HG03342 (cell line): ENCODE measurements at regions not wholly inside any gene's neighbourhood (a gene's known extent, or its start where the extent isn't known, plus 50 kb on each side); places are given as distances from the start of the nearest gene placed in this dataset.
"Not testable (repeated sequence)": the region's sequence is repeated elsewhere in the genome, so short reads cannot be mapped to it uniquely, and the experiment has no call there.

ENCODE experiments used
- ATAC-seq: cut with Tn5 transposase; IDR thresholded peaks from one replicate; pipeline ENCODE4 v1.9.1; 2021; ENCODE audit warnings: mild to moderate bottlenecking, moderate library complexity; ENCODE audit not compliant: unreplicated experiment

DNA sequence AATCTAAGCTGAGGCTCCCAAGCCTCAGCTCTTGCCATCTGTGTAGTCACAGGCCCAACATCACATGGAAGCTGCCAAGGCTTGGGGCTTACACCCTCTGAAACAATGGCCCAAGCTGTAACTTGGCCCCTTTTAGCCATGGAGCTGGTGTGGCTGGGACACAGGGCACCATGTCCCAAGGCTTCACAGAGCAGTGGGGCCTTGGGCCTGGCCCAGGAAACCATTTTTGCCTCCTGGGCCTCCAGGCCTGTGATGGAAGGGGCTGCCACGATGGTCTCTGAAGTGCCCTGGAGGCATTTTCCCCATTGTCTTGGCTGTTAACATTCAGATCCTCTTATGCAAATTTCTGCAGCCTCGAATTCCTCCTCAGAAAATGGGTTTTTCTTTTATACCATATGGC, 952.3 kb upstream of the GOT2 start:
- ATAC-seq, result no peak

DNA sequence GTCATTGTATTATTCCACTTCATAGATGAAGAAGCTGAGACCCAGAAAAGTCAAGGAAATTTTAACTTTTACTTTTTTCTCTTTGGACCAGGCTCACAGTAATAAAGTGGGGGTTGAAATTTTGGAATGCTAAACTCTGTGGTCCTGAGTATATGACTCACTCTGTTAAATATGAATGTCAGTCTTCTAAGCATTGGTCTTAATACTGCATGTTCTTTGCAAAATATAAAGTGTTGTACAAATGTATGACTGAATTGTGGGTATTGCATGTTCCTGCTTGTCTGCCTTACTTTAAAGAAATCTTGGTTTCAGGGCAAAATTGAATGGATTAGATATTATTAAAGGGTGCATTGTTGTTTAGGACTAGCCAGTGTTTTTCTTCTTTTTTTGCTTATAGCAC, 950.8 kb upstream of the GOT2 start:
- no peak for ATAC-seq

DNA sequence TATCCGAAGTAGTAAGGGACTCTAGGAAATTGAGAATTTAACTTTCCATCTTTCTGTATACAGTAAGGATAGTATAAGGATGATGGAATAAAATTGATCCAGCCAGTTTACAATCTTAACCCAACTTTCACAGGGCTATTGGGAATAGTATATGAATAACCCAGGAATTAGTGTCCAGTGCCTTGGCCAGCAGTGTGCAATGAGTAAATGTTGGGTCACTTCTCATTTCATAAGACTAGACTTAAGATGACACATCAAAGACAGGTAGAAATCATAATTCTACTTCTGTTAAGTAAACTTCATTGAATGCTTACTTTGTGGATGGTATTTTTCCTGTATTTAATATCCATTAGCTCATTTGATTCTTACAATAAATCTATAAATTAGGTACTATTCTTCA, 949.6 kb upstream of the GOT2 start:
- ATAC-seq, result no peak

DNA sequence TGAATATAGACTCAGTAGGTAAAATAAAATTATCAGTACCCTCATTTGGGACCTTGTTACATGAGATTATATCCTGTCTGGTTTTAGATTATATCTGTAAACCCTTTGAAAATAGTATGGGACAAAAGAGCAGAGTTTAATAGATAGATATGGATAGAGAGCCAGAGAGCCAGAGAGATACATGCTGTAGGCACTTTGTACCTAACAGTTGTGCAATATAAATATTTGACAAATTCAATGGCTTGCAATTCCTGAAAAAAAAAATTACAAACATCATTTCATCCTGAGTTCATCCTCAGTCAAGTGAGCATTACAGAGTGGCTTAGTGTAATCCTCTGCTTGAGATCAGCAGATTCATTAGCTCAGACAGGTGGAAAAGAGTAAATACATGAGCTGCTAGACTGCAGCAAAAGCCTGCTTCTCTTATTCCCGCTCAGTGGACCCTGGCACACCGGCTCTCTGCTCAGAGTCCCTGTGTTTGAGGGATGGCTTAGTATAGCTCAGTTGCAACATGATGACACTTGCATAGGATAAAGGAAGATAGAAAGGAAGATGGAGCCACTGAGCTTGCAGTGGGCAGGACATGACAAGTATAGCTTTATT, 931.6 kb upstream of the GOT2 start:
- no peak for ATAC-seq

DNA sequence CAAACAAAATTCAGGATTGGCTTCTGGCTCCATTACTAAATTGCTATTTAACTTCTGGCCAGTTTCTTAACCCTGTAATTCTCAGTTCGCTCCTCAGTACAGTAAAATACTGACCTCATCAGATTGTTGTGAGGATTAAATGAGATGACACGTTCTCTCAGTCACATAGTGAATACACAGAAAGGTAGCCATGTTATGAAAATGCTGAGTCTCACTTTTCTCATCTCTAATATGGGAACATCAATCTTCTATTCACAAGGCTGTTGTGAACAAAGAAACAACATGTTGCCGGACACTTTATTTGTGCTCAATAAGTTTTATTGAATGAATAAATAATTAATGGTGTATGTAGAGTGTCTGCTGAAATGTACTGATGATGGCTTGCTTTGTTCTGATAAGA, 924.5 kb upstream of the GOT2 start:
- no peak for ATAC-seq

DNA sequence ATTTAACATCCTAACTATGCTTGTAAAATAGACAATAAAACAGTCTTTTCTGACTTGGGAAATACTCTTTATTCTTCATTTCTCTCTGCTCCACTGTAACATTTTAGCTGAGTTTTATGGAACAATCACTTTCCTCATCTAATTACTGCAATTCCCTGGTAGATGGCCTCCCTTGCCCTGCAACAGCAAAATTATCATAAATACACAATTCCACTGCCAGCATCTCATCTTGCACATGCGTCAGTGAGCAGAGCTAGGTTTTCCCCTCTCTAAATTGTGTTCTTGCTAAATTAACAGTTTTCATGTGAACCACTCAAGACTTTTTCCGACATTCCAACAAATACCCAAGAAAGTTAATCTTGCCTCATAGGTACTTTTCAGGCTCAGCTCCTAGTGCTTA, 920.9 kb upstream of the GOT2 start:
- ATAC-seq, result no peak

DNA sequence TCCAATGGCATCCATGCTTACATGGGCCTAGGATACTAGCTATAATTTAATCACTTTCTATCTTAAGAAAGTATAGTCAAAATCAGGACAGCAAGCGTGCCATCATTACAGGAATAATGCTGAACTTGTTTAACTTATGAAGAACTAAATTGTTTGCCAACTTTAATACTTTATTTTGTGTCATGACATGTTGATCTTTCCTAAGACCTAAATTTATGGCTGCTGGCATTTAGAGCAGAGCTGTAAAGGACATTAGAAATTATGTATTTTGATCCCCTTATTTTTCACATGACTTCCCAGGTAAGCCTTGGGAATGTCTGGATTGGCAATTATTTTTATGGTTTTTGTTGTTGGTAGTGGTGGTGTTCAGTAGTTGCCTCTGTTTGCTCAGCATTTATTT, 920.3 kb upstream of the GOT2 start:
- no peak for ATAC-seq

DNA sequence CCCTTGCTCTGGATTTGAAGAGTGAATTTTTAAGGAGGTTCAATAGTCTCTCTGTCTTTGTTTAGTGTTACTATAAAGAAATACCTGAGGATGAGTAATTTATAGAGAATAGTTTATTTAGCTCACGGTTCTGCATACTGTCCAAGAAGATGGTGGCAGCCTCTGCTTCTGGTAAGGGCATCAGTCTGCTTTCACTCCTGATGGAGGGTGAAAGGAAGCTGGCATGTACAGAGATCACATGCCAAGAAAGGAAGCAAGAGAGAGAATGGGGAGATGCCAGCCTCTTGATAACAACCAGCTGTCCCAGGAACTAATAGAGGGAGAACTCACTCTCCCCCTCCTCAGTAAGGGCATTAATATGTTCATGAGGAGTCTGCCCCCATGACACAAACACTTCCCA, 917.5 kb upstream of the GOT2 start:
- ATAC-seq, result no peak

DNA sequence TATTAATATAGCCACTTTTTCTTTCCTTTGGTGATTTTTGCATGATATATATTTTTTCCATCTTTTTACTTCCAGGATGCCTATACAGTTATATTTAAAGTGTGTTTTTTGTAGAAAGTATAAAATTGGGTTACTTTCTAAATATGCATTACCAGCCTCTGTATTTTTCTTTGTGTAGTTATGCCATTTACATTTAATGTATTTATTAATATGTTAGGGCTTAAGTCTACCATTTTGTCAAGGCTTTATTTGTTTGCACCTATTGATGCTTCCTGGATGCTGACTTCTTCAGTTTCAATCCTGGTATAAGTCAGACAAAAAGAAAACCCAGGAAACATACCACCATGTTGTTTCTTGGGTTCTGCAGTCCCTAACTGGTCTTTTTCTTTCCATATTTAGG, 911.1 kb upstream of the GOT2 start:
- ATAC-seq, result no peak

DNA sequence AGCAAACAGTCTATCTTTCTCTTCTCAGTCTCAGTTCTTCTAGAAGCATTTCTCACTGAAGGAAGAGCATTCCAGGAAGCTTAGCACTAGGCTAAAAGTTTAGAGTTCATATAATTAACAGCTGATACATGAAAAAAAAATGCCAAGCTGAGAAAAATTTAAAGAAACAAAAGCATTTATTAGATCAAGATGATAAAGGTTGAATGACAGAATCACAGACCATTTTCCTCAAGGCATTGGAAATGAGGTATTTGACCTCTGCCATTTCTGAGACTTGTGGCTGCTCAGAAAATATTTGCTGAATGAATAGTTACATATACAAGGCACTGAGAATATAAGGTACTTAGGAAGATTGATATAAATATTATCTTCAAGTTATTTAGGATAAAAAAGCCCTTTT, 901.6 kb upstream of the GOT2 start:
- ATAC-seq, result no peak

DNA sequence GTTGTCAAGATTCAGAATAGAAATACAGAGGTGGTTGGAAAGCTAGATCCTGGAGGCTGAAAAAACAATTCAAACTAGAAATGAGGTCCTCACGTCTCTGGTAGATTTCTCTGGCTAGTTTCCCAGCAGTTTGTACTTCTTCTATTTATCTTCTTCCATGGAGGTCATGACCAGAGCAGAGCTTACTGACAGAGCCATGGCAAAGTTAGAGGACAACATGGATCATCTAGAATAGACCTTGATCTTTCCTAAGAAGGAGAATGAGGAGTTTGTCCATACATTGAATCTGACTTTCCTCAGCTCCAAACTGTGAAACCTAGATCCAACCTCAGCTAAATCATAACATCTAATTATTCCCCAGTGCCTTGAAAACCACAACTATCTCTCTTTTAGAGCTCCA, 900.8 kb upstream of the GOT2 start:
- ATAC-seq, result no peak

DNA sequence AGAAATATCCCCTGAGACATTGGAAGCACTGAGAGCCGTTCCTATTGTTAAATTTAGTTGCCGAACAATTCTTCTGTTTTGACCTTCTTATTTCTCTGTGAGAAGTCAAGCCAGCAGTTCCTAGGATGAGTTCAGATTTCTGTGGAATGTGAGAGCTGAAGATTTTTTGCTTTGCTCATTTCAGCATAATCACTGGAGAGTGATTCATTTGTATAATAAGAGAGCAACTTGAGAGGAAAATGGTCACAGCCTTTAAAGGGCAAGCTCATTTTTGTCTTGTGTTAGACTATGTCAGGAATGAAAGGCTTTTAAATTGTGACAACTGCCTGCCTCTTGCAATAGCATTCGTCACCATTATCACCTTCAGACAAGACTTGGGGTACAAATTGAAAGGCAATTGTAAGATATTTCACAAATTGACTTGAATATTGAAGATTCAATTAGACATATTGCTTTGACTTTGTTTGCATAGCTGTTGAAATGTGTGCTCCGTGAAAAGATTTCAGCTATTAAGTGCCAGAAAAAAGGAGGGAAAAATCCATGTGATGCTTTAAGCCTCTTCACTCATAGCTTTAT, 900.0 kb upstream of the GOT2 start:
- no peak for ATAC-seq

DNA sequence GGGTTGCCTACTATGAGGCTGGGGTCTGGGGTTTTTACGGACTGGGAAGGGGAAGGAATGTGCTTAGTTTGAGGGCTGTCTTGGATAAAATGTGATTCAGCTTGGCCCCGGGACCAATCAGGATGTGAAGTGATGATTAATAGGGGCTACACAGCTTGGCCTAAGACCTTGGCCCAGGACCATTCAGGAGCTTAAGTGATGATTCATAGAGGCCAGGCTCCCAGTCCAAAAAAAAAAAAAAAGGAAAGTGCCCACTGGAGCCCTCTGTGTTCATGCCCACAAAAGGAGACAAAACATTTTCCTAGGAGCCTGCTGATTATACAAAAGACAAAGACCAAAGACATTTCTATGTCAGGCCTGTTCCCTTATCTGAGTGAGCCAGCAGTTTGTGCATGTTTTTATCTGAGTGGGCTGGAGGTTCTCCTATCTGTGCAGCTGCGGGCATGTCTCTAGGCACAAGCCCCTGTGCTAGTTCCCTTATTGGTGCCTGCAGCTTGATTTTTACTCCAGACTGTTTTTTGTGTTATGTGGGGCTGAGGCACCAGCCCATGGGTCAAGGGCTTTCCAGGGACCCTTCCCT, 898.2 kb upstream of the GOT2 start:
- ATAC-seq, result no peak

DNA sequence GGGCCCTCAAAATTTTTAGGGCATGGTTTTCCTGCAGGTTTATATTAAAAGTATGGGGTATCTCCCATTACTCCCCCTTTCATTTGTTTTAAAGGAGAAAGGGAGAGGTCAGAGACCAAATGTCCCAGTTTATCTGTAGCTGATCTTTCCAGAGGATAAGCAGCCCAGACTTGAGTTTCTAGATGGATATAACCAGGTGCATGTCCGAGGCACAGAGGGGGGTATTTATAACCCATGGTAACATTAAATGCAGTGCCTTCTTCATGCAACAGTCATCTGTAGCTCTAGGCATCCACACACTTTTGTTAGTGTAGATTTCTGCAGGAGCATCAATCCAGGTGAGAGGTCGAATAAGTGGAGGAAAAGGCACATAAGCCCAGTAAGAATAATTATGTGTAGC, 890.3 kb upstream of the GOT2 start:
- ATAC-seq, result not testable (repeated sequence)

DNA sequence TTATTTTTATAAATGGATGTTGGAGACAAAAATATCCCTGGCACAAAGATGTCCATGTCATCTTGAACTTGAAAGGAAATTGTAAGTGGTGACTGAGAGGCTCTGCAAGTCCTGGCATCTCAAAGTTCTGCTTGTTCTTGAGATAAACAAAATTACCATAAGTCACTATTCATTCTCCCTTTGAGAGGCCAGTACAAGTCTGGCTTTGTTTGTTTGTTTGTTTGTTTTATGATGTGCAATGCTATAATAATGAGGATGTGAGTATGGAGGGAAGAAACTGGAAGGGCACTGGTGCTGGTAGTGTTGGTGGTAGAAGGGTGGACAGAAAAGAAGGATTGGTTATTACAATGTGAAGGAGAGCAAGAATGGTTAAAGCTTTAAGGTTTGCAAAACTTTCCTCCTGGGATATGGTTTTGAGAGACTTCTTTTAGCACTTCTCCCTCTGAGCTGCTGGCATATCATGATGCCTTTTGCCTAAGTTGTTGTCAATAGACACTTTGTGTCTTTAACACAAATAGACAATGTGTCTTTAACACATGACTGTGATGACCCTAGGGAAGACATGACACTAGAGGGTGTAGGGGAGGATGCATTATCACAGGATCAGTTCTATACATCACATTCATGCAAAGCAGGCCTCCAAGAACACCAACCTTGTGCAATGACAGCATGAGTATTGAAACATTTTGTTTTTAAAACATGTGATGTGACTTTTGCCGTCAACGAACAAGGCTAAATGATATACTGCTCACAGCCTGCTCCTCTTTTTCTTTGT, 880.5 kb upstream of the GOT2 start:
- ATAC-seq, result no peak

DNA sequence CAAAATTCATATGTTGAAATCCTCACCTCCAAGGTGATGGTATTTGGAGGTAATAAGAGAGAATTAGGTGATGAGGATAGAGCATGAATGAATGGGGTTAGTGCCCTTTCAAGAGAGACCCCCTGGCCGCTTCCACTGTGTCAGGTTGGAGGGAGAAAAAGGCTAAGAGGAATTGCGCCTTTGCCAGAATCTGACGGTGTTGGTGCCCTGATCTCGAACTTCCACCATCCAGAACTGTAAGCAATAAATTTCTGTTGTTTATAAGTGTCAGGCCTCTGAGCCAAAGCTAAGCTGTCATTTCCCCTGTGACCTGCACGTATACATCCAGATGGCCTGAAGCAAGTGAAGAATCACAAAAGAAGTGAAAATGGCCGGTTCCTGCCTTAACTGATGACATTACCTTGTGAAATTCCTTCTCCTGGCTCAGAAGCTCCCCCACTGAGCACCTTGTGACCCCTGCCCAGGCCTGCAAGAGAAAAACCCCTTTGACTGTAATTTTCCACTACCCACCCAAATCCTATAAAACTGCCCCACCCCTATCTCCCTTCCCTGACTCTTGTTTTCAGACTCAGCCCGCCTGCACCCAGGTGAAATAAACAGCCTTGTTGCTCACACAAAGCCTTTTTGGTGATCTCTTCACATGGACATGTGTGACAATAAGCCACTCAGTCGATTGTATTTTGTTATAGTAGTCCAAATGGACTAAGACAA, 878.9 kb upstream of the GOT2 start:
- not testable (repeated sequence) for ATAC-seq

DNA sequence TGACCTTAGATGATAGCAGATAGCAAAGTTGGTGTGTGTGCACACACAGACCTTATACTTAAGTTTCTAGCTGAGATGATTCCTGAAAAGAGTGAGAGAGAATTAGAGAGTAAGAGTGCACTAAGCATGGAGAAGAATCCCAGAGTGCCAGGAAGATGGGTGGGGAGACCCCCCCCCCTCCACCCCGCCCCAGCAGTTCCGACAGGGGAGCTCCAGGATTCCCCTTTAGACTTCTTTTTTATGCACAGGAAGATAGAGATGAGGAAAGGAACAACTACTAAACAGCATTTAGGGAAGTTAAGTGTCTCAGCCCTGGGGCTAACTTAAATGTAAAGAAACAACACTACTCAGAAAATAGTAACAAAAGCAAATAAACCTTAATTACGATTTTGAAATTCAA, 878.0 kb upstream of the GOT2 start:
- no peak for ATAC-seq

DNA sequence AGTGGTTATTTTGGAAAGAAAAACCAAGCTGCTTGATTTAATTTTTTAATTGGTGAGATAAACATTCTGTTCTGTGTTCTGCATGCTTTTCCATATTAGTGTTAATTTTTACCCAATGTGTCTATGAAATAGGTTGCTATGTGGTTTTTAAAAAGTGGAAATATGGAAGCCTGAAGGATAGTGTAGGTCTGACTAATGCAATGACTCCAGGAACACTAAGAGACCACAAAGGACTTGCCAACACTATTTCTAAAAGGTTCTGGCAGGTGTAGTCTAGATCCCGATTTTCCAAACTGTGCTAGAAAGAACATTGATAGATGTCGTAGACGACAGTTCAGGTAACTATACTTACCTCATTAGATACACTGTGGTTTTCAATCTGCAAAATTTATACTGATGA, 877.4 kb upstream of the GOT2 start:
- ATAC-seq, result no peak

DNA sequence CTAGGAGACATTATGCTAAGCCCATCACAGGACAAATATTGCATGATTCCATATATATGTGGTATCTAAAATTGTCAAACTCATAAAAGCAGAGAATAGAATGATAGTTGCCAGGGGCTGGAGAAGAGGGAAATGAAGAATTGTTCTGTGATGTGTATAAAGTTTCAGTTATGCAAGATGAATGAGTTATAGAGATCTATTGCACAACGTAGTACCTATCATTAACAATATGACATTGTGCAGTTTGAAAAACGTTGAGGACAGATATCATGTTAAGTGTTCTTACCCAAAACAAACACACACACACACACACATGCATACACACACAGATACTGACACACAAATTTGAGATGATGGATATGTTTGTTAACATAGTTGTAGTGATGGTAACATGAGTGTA, 871.6 kb upstream of the GOT2 start:
- ATAC-seq, result no peak

DNA sequence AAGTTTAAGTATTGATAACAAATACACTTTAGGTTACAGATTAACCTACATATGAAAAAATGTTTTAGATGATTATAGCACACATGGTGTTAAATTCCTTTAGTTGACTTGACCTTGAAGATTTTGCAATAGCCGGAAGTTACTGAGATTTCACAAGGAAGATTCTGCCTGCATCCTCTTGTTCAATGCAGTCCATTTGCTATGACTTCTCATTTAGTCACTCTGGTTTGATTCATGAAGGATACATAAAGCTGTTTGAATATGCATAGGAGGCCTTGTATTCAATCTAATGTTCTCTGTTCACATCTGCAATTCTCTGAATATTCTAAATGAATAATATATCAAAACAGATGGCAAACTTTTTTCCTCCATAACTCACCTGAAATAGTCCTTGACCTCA, 870.2 kb upstream of the GOT2 start:
- ATAC-seq, result no peak

DNA sequence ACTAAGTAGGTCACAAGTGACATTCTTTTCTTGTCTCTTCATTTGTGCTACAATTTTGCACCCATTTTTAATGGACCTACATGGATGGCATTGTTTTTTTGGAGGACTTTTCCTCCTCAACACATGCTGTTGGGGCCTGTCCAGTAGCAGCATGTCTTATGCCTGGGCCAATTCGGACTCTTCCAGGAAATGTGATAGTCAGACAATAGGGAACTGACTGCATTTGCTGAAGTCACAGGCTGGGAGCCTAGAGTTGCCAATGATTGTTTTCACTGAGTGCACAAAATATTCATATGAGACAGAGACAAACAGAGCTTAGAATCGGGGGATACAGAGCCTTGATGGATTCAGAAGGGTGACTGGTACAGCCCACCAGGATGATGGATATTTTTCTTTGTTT, 867.3 kb upstream of the GOT2 start:
- ATAC-seq, result no peak

DNA sequence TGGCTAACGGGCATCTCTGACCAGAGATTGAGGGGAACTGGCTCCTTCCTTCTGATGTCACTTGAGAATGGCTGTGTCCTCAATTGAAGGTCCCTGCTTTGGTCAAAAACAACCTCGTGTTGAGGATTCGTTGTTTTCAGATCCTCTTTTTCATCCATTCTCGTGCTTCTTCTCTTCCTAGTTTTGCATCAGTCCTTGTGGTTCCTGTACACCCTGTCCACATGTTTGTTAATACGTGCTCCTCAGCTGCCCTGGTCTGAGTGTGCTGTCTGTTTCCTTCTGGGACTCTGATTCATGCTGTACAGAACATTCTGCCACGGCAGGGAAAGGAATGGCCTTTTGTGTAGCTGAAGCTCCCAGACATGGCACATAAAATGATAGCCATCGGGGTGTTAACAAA, 863.2 kb upstream of the GOT2 start:
- no peak for ATAC-seq
